H1 (cell line): ENCODE measurements at regions not wholly inside any gene's neighbourhood (a gene's known extent, or its start where the extent isn't known, plus 50 kb on each side); places are given as distances from the start of the nearest gene placed in this dataset.

ENCODE experiments used
- CTCF ChIA-PET: fragments of 300-600 bp; sonication (Branson Sonifier 250); formaldehyde crosslinking; loops from one replicate; lab custom pipeline; 2021; ENCODE audit not compliant: partially characterized antibody; lab: Charles Lee
- POLR2A ChIA-PET: fragments of 300-600 bp; sonication (Branson Sonifier 250); formaldehyde crosslinking; loops from one replicate; lab custom pipeline; 2021; ENCODE audit warnings: inconsistent platforms; ENCODE audit not compliant: partially characterized antibody; lab: Charles Lee
- DNase-seq, 2 experiments: peaks; one replicate each; pipeline versions ENCODE4 v3.0.0 to v3.0.0-alpha.2; 2010 to 2022; ENCODE audit warnings: low spot score in 2 of 2, low read depth in 1 of 2, mixed read lengths in 1 of 2
- FAIRE-seq: peaks from 2 replicates; lab custom pipeline; 2011; peaks lifted over from hg19 to GRCh38; lab: Jason Lieb, UNC
- H2AFZ ChIP-seq: 2 replicates; pipeline ENCODE4 v1.8.1; 2012; ENCODE audit warnings: low read length, inconsistent platforms
- H2AK5ac ChIP-seq: 2 replicates; pipeline ENCODE4 v1.6.1; 2013; ENCODE audit warnings: low read depth, low read length
- H2BK120ac ChIP-seq: replicated peaks from 2 replicates; pipeline ENCODE3; 2013; ENCODE audit warnings: low read depth, low read length, inconsistent platforms
- H2BK12ac ChIP-seq: 2 replicates; pipeline ENCODE4 v1.6.1; 2013; ENCODE audit warnings: low read depth, low read length
- H2BK15ac ChIP-seq: 2 replicates; pipeline ENCODE4 v1.6.1; 2013; ENCODE audit warnings: low read length
- H2BK20ac ChIP-seq: 2 replicates; pipeline ENCODE4 v1.6.1; 2013; ENCODE audit warnings: low read length
- H2BK5ac ChIP-seq: 2 replicates; pipeline ENCODE4 v1.6.1; 2013; ENCODE audit warnings: low read depth, low read length
- H3K14ac ChIP-seq: 2 replicates; pipeline ENCODE4 v1.6.1; 2013; ENCODE audit warnings: inconsistent platforms; ENCODE audit not compliant: insufficient read length
- H3K18ac ChIP-seq: 2 replicates; pipeline ENCODE4 v1.6.1; 2013; ENCODE audit warnings: low read length; ENCODE audit errors: extremely low read depth
- H3K23ac ChIP-seq: 2 replicates; pipeline ENCODE4 v1.6.1; 2013; ENCODE audit warnings: inconsistent platforms; ENCODE audit not compliant: insufficient read length
- H3K23me2 ChIP-seq: 2 replicates; pipeline ENCODE4 v1.6.1; 2013; ENCODE audit warnings: low read depth, low read length
- H3K27ac ChIP-seq: 2 replicates; pipeline ENCODE4 v1.6.1; 2011; ENCODE audit warnings: low read depth, low read length, inconsistent platforms
- H3K27me3 ChIP-seq, 4 experiments: replicated peaks in 1 of 4; 1 replicate in 1 of 4; 2 replicates in 3 of 4; pipeline versions ENCODE4 v1.6.1 to v1.8.1; 2011 to 2013; ENCODE audit warnings: low read length in 3 of 4, mild to moderate bottlenecking in 3 of 4, inconsistent platforms in 2 of 4, mixed read lengths in 2 of 4, moderate library complexity in 1 of 4; ENCODE audit not compliant: control insufficient read depth in 3 of 4, insufficient read depth in 3 of 4; ENCODE audit errors: extremely low read depth in 1 of 4
- H3K36me3 ChIP-seq, 4 experiments: 2 replicates each; pipeline versions ENCODE4 v1.6.1 to v1.8.1; 2011 to 2013; ENCODE audit warnings: mild to moderate bottlenecking in 4 of 4, low read length in 3 of 4, moderate library complexity in 2 of 4, control low read depth in 1 of 4, inconsistent platforms in 1 of 4; ENCODE audit not compliant: insufficient read depth in 4 of 4, control insufficient read depth in 2 of 4
- H3K4ac ChIP-seq: replicated peaks from 2 replicates; pipeline ENCODE3; 2013; ENCODE audit warnings: low read length, low read depth, mixed read lengths, inconsistent platforms; ENCODE audit not compliant: insufficient read length
- H3K4me1 ChIP-seq, 4 experiments: replicated peaks in 1 of 4; 1 replicate in 1 of 4; 2 replicates in 3 of 4; pipeline versions ENCODE4 v1.6.1 to v1.8.1; 2011 to 2013; ENCODE audit warnings: low read length in 3 of 4, inconsistent platforms in 2 of 4, mixed read lengths in 1 of 4; ENCODE audit not compliant: insufficient read depth in 4 of 4, control insufficient read depth in 3 of 4
- H3K4me2 ChIP-seq, 2 experiments: 2 replicates each; pipeline versions ENCODE4 v1.6.1 to v1.8.1; 2011 to 2013; ENCODE audit warnings: low read depth in 2 of 2, low read length in 2 of 2, control low read depth in 1 of 2, inconsistent platforms in 1 of 2, mild to moderate bottlenecking in 1 of 2; ENCODE audit not compliant: insufficient read depth in 1 of 2
- H3K4me3 ChIP-seq, 4 experiments: fragments of 200-600, 300-600 bp in 1 of 4; sonication (generic), shearing (Covaris generic), sonication (Bioruptor Twin) in 1 of 4; 2 replicates each; pipeline versions ENCODE4 v1.5.1 to v1.8.1; 2011 to 2016; ENCODE audit warnings: low read length in 4 of 4, low read depth in 3 of 4, control low read depth in 2 of 4, inconsistent platforms in 2 of 4, mild to moderate bottlenecking in 2 of 4, mixed read lengths in 1 of 4, moderate library complexity in 1 of 4; ENCODE audit not compliant: insufficient read depth in 2 of 4; ENCODE audit errors: extremely low read depth in 1 of 4
- H3K56ac ChIP-seq: replicated peaks from 2 replicates; pipeline ENCODE3; 2013; ENCODE audit warnings: low read depth, mild to moderate bottlenecking, mixed read lengths, low read length, inconsistent platforms; ENCODE audit not compliant: insufficient read length
- H3K79me1 ChIP-seq: 2 replicates; pipeline ENCODE4 v1.6.1; 2013; ENCODE audit warnings: low read depth, low read length, control low read depth
- H3K79me2 ChIP-seq, 2 experiments: 2 replicates each; pipeline versions ENCODE4 v1.6.1 to v1.8.1; 2012 to 2013; ENCODE audit warnings: low read length in 2 of 2, mild to moderate bottlenecking in 2 of 2, inconsistent platforms in 1 of 2; ENCODE audit not compliant: insufficient read depth in 2 of 2, control insufficient read depth in 1 of 2
- H3K9ac ChIP-seq, 4 experiments: replicated peaks in 1 of 4; 1 replicate in 1 of 4; 2 replicates in 3 of 4; pipeline versions ENCODE4 v1.6.1 to v1.8.1; 2011 to 2013; ENCODE audit warnings: low read depth in 3 of 4, low read length in 3 of 4, control low read depth in 2 of 4, mild to moderate bottlenecking in 2 of 4, moderate library complexity in 2 of 4, inconsistent platforms in 1 of 4; ENCODE audit errors: extremely low read depth in 1 of 4
- H3K9me3 ChIP-seq, 2 experiments: 2 replicates each; pipeline versions ENCODE4 v1.6.1 to v1.8.1; 2012 to 2013; ENCODE audit warnings: mild to moderate bottlenecking in 2 of 2, moderate library complexity in 2 of 2, control low read depth in 1 of 2, inconsistent platforms in 1 of 2, low read depth in 1 of 2, low read length in 1 of 2, mixed read lengths in 1 of 2; ENCODE audit not compliant: insufficient read depth in 2 of 2
- H4K20me1 ChIP-seq, 2 experiments: replicated peaks in 1 of 2; 2 replicates each; pipeline versions ENCODE3 to v1.8.1; 2011 to 2013; ENCODE audit warnings: inconsistent platforms in 2 of 2, low read length in 2 of 2, mild to moderate bottlenecking in 1 of 2; ENCODE audit not compliant: insufficient read depth in 2 of 2, control insufficient read depth in 1 of 2
- H4K5ac ChIP-seq: 2 replicates; pipeline ENCODE4 v1.6.1; 2013; ENCODE audit warnings: low read length, low read depth, mixed read lengths, inconsistent platforms; ENCODE audit not compliant: insufficient read length
- H4K8ac ChIP-seq: 2 replicates; pipeline ENCODE4 v1.8.0; 2013; ENCODE audit warnings: mild to moderate bottlenecking, moderate library complexity, low read length, inconsistent platforms; ENCODE audit not compliant: insufficient read depth; ENCODE audit errors: extremely low read depth
- H4K91ac ChIP-seq: replicated peaks from 2 replicates; pipeline ENCODE3; 2013; ENCODE audit warnings: low read length, mixed read lengths, inconsistent platforms; ENCODE audit not compliant: insufficient read length
- ASH2L ChIP-seq: fragments of 200-600, 300-600 bp; sonication (generic); IDR thresholded peaks from one replicate; pipeline ENCODE4 v1.7.1; 2017; ENCODE audit warnings: low read length
- EGR1 ChIP-seq: IDR thresholded peaks from 2 replicates; pipeline ENCODE4 v1.6.1; 2011; ENCODE audit warnings: low read depth, low read length, borderline replicate concordance
- FOSL1 ChIP-seq: IDR thresholded peaks from 2 replicates; pipeline ENCODE4 v1.6.1; 2011; ENCODE audit warnings: mild to moderate bottlenecking, low read depth, low read length, moderate library complexity; ENCODE audit not compliant: insufficient read depth
- HDAC6 ChIP-seq: IDR thresholded peaks from one replicate; pipeline ENCODE4 v1.7.1; 2012; ENCODE audit warnings: low read depth, mild to moderate bottlenecking, inconsistent platforms, low read length, moderate library complexity
- KDM4A ChIP-seq: IDR thresholded peaks from one replicate; pipeline ENCODE4 v1.7.1; 2012; ENCODE audit warnings: low read depth, mild to moderate bottlenecking, moderate library complexity, low read length, inconsistent platforms; ENCODE audit not compliant: severe bottlenecking
- POLR2A ChIP-seq, 2 experiments: IDR thresholded peaks; 1 replicate in 1 of 2; 2 replicates in 1 of 2; pipeline ENCODE4 v1.6.1; 2011; ENCODE audit warnings: low read depth in 2 of 2, low read length in 2 of 2, mild to moderate bottlenecking in 2 of 2; ENCODE audit errors: control extremely low read depth in 1 of 2
- WGBS, 2 experiments: shearing (Covaris generic) in 1 of 2; methylation state at CpG; one replicate each; pipeline versions ENCODE4 v1.1.6 to v1.1.7; 2013 to 2015; ENCODE audit warnings: low lambda C conversion rate in 2 of 2, mixed read lengths in 2 of 2, inconsistent platforms in 1 of 2, low coverage in 1 of 2, missing lambda C conversion rate in 1 of 2; ENCODE audit not compliant: insufficient replicate concordance in 2 of 2, insufficient coverage in 1 of 2, insufficient read length in 1 of 2; ENCODE audit errors: extremely low coverage in 1 of 2, missing lambda C conversion rate in 1 of 2; 5-methylcytosine and 5-hydroxymethylcytosine counted together
- TF ChIP-seq, protein P1 (sequence below): IDR thresholded peaks from 2 replicates; pipeline ENCODE4 v1.6.1; 2012; ENCODE audit warnings: inconsistent platforms

GRCh38 chr2:43115881-43116280, 110.5 kb downstream of the ZFP36L2 start:
- CTCF ChIA-PET, result interaction anchor here (0.6 to 8.2 kb wide), 9 partner anchors 11 to 749 kb away, joined by 3 to 73 read pairs (median 4); no protein-coding TSS in a partner anchor
- 90% methylated on average over 5 of the region's 5 CpGs; no CpG with 5 or more reads in 1 of the 2 experiments for WGBS, 2 experiments

More at GRCh38 chr2:43115881-43116280, 110.5 kb downstream of the ZFP36L2 start:
- no peak overlapping the region; the same call in 1 of the 2 replicates for H4K8ac ChIP-seq
- H2BK5ac ChIP-seq, result no peak overlapping the region
- POLR2A ChIA-PET, result no interaction called here
- H3K56ac ChIP-seq, result no peak overlapping the region
- no peak overlapping the region for H3K4me3 ChIP-seq
- no peaks in the 10 kb centered on the region for H3K79me2 ChIP-seq
- H3K4ac ChIP-seq, result no peak overlapping the region
- FAIRE-seq (no peak), DNase-seq (no peak)
- H4K91ac ChIP-seq, result no peak overlapping the region
- H2AFZ ChIP-seq, result no peak overlapping the region
- H3K23me2 ChIP-seq, result no peaks in the 10 kb centered on the region
- no peak overlapping the region for H2AK5ac ChIP-seq
- H3K9ac ChIP-seq, result no peak overlapping the region
- H3K4me2 ChIP-seq, result no peak overlapping the region
- H4K5ac ChIP-seq, result no peak overlapping the region
- H2BK20ac ChIP-seq, result no peak overlapping the region
- H2BK12ac ChIP-seq, result no peak overlapping the region
- no peak overlapping the region for H2BK15ac ChIP-seq
- H3K9me3 ChIP-seq, result peaks cover 11 to 19% of the 10 kb centered on the region in 2 experiments; a peak in 3 of 4 replicates
- no peaks in the 10 kb centered on the region for H3K36me3 ChIP-seq
- no peak overlapping the region for H3K23ac ChIP-seq
- no peak overlapping the region for H3K14ac ChIP-seq
- H4K20me1 ChIP-seq, result no peaks in the 10 kb centered on the region
- no peaks in the 10 kb centered on the region for H3K4me1 ChIP-seq
- TF ChIP-seq POLR2A (IDR thresholded peaks at IDR 0.05; ENCODE audit: control extremely low read depth in 1 of 2, low read depth in 2 of 2, low read length in 2 of 2) (no peak), KDM4A (no peak), ASH2L (no peak), FOSL1 (no peak), EGR1 (no peak), HDAC6 (no peak)
- TF ChIP-seq, protein P1, sequence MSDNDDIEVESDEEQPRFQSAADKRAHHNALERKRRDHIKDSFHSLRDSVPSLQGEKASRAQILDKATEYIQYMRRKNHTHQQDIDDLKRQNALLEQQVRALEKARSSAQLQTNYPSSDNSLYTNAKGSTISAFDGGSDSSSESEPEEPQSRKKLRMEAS, result no peak
- H3K27ac ChIP-seq, result no peak overlapping the region
- no peak overlapping the region for H2BK120ac ChIP-seq
- H3K27me3 ChIP-seq, result no peaks in the 10 kb centered on the region
- no peak overlapping the region for H3K18ac ChIP-seq
- no peaks in the 10 kb centered on the region for H3K79me1 ChIP-seq
